Calu3 (cell line): ENCODE measurements at regions not wholly inside any gene's neighbourhood (a gene's known extent, or its start where the extent isn't known, plus 50 kb on each side); places are given as distances from the start of the nearest gene placed in this dataset.

Experiments used
- BruUV-seq: library from RNA; stranded (reverse); fragments of 400-500 nt; replicated peaks from 2 replicates; lab custom pipeline; 2021; lab: Mats Ljungman, UMichigan
- CTCF ChIA-PET: fragments of 300-600 bp; sonication (Branson Sonifier 250); formaldehyde crosslinking; loops from one replicate; lab custom pipeline; 2022; ENCODE audit warnings: antibody characterized with exemption; lab: Charles Lee
- DNase-seq: peaks from one replicate; pipeline ENCODE4 v3.0.0; 2022
- H3K27ac Mint-ChIP-seq: one replicate; pipeline ENCODE4 v1.8.0; 2022; ENCODE audit warnings: mixed read lengths; ENCODE audit not compliant: unreplicated experiment
- H3K27me3 Mint-ChIP-seq: one replicate; pipeline ENCODE4 v1.8.0; 2022; ENCODE audit warnings: mixed read lengths; ENCODE audit not compliant: unreplicated experiment
- H3K36me3 Mint-ChIP-seq: one replicate; pipeline ENCODE4 v1.8.0; 2022; ENCODE audit warnings: mild to moderate bottlenecking, moderate library complexity, mixed read lengths; ENCODE audit not compliant: insufficient read depth, unreplicated experiment
- H3K4me1 Mint-ChIP-seq: one replicate; pipeline ENCODE4 v1.8.0; 2022; ENCODE audit warnings: mild to moderate bottlenecking, low read depth, mixed read lengths; ENCODE audit not compliant: unreplicated experiment
- H3K4me3 Mint-ChIP-seq: one replicate; pipeline ENCODE4 v1.8.0; 2022; ENCODE audit warnings: mild to moderate bottlenecking, low read depth, moderate library complexity, mixed read lengths; ENCODE audit not compliant: unreplicated experiment
- H3K9me3 Mint-ChIP-seq: one replicate; pipeline ENCODE4 v1.8.0; 2022; ENCODE audit warnings: low read depth, mixed read lengths; ENCODE audit not compliant: unreplicated experiment
- CTCF ChIP-seq: fragments of 200-600 bp; IDR thresholded peaks from one replicate; pipeline ENCODE4 v1.8.0; 2022; ENCODE audit warnings: antibody characterized with exemption; ENCODE audit not compliant: unreplicated experiment
- intact Hi-C: fragments of 100-400 bp; cut with micrococcal nuclease; formaldehyde crosslinking; loops from one replicate; pipeline ENCODE4 v1.10.0; 2022; ENCODE audit not compliant: unreplicated experiment

GRCh38 chr13:68110178-68110768 is 880.1 kb upstream of the PCDH9 start:
- Mint-ChIP-seq H3K9me3 (no peaks in the 10 kb centered on the region), H3K36me3 (no peaks in the 10 kb centered on the region), H3K27ac (no peak overlapping the region), H3K27me3 (no peaks in the 10 kb centered on the region), H3K4me1 (no peaks in the 10 kb centered on the region), H3K4me3 (no peak overlapping the region)
- CTCF ChIA-PET: no interaction called here
- DNase-seq: no peak
- intact Hi-C loops: no loop called here
- no peak for TF ChIP-seq CTCF
- no TSS peak for BruUV-seq

- no peak for DNase-seq
- intact Hi-C loops: no loop called here
- Mint-ChIP-seq H3K27ac (no peak overlapping the region), H3K9me3 (no peaks in the 10 kb centered on the region), H3K36me3 (no peaks in the 10 kb centered on the region), H3K4me3 (no peak overlapping the region), H3K27me3 (no peaks in the 10 kb centered on the region), H3K4me1 (no peaks in the 10 kb centered on the region)
- CTCF ChIA-PET: no interaction called here
- no TSS peak for BruUV-seq
- no peak for TF ChIP-seq CTCF
These were observed 877.5 kb upstream of the PCDH9 start for GRCh38 chr13:68107667-68108066.

GRCh38 chr13:68099631-68100030 is 869.5 kb upstream of the PCDH9 start:
- Mint-ChIP-seq H3K27me3 (no peaks in the 10 kb centered on the region), H3K4me1 (no peaks in the 10 kb centered on the region), H3K9me3 (no peaks in the 10 kb centered on the region), H3K4me3 (no peak overlapping the region), H3K36me3 (no peaks in the 10 kb centered on the region), H3K27ac (no peak overlapping the region)
- intact Hi-C loops: no loop called here
- no peak for DNase-seq
- CTCF ChIA-PET: no interaction called here
- no TSS peak for BruUV-seq
- TF ChIP-seq CTCF: no peak

- Mint-ChIP-seq H3K4me3 (no peak overlapping the region), H3K4me1 (no peaks in the 10 kb centered on the region), H3K9me3 (peaks cover 2% of the 10 kb centered on the region), H3K36me3 (no peaks in the 10 kb centered on the region), H3K27me3 (no peaks in the 10 kb centered on the region), H3K27ac (no peak overlapping the region)
- CTCF ChIA-PET: no interaction called here
- DNase-seq: no peak
- intact Hi-C loops: no loop called here
- TF ChIP-seq CTCF: no peak
- no TSS peak for BruUV-seq
These were observed 850.9 kb upstream of the PCDH9 start for GRCh38 chr13:68081061-68081460.
